ENCODE measurements at regions not wholly inside any gene's neighbourhood (a gene's known extent, or its start where the extent isn't known, plus 50 kb on each side); places are given as distances from the start of the nearest gene placed in this dataset.

DNA sequence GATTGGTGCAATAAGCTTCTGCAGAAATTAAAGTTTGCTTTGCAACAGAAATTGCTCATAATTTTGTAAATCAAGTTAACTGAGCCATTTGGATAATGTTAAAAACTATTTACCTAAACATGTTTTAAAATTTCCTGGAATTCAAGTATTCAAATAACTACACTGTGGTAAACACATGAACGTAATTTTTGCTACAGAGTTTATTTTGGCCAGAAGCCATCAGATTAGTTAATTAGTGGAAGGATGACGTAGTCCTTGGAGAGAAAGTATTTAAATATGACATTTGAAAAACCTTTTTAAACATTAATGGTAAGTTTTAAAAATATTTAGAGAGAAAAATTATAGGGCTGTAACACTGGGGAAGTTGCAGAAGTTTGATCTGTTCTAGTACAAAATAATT is 121.2 kb upstream of the UST start:
- no peak overlapping the region for H3K4me3 ChIP-seq (ENCODE audit: low read depth in 1 of 3, low read length in 3 of 3)
- WGBS, result 17% methylated on average over 2 of the region's 2 CpGs
- H3K27ac ChIP-seq (ENCODE audit: low read depth in 1 of 2, low read length in 2 of 2), result no peak overlapping the region
- TF ChIP-seq FOXA1 (IDR thresholded peaks at IDR 0.05), result no peak
- no peak for TF ChIP-seq TAF1 (conservative IDR thresholded peaks at IDR 0.05)
- TF ChIP-seq FOXA2 (IDR thresholded peaks at IDR 0.05), result no peak
- no peak for TF ChIP-seq NR2F2 (IDR thresholded peaks at IDR 0.05)
- no peak for TF ChIP-seq EGR1 (IDR thresholded peaks at IDR 0.05; ENCODE audit: low read depth in 2 of 2)
- TF ChIP-seq RXRA (IDR thresholded peaks at IDR 0.05), result no peak
- TF ChIP-seq JUND (IDR thresholded peaks at IDR 0.05), result no peak
- TF ChIP-seq, protein P1, sequence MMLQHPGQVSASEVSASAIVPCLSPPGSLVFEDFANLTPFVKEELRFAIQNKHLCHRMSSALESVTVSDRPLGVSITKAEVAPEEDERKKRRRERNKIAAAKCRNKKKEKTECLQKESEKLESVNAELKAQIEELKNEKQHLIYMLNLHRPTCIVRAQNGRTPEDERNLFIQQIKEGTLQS (IDR thresholded peaks at IDR 0.05), result no peak
- TF ChIP-seq, protein P2, sequence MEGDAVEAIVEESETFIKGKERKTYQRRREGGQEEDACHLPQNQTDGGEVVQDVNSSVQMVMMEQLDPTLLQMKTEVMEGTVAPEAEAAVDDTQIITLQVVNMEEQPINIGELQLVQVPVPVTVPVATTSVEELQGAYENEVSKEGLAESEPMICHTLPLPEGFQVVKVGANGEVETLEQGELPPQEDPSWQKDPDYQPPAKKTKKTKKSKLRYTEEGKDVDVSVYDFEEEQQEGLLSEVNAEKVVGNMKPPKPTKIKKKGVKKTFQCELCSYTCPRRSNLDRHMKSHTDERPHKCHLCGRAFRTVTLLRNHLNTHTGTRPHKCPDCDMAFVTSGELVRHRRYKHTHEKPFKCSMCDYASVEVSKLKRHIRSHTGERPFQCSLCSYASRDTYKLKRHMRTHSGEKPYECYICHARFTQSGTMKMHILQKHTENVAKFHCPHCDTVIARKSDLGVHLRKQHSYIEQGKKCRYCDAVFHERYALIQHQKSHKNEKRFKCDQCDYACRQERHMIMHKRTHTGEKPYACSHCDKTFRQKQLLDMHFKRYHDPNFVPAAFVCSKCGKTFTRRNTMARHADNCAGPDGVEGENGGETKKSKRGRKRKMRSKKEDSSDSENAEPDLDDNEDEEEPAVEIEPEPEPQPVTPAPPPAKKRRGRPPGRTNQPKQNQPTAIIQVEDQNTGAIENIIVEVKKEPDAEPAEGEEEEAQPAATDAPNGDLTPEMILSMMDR (IDR thresholded peaks at IDR 0.05; ENCODE audit: low read depth, low read length, missing input control), result no peak
- no peak for TF ChIP-seq GABPA (IDR thresholded peaks at IDR 0.05 in 1 of 2, conservative IDR thresholded peaks at IDR 0.05 in 1 of 2)
- TF ChIP-seq, protein P3, sequence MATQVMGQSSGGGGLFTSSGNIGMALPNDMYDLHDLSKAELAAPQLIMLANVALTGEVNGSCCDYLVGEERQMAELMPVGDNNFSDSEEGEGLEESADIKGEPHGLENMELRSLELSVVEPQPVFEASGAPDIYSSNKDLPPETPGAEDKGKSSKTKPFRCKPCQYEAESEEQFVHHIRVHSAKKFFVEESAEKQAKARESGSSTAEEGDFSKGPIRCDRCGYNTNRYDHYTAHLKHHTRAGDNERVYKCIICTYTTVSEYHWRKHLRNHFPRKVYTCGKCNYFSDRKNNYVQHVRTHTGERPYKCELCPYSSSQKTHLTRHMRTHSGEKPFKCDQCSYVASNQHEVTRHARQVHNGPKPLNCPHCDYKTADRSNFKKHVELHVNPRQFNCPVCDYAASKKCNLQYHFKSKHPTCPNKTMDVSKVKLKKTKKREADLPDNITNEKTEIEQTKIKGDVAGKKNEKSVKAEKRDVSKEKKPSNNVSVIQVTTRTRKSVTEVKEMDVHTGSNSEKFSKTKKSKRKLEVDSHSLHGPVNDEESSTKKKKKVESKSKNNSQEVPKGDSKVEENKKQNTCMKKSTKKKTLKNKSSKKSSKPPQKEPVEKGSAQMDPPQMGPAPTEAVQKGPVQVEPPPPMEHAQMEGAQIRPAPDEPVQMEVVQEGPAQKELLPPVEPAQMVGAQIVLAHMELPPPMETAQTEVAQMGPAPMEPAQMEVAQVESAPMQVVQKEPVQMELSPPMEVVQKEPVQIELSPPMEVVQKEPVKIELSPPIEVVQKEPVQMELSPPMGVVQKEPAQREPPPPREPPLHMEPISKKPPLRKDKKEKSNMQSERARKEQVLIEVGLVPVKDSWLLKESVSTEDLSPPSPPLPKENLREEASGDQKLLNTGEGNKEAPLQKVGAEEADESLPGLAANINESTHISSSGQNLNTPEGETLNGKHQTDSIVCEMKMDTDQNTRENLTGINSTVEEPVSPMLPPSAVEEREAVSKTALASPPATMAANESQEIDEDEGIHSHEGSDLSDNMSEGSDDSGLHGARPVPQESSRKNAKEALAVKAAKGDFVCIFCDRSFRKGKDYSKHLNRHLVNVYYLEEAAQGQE (IDR thresholded peaks at IDR 0.05), result no peak
- TF ChIP-seq, protein P4, sequence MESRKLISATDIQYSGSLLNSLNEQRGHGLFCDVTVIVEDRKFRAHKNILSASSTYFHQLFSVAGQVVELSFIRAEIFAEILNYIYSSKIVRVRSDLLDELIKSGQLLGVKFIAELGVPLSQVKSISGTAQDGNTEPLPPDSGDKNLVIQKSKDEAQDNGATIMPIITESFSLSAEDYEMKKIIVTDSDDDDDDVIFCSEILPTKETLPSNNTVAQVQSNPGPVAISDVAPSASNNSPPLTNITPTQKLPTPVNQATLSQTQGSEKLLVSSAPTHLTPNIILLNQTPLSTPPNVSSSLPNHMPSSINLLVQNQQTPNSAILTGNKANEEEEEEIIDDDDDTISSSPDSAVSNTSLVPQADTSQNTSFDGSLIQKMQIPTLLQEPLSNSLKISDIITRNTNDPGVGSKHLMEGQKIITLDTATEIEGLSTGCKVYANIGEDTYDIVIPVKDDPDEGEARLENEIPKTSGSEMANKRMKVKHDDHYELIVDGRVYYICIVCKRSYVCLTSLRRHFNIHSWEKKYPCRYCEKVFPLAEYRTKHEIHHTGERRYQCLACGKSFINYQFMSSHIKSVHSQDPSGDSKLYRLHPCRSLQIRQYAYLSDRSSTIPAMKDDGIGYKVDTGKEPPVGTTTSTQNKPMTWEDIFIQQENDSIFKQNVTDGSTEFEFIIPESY (IDR thresholded peaks at IDR 0.05), result no peak
- no peak for TF ChIP-seq RAD21 (IDR thresholded peaks at IDR 0.05)
- TF ChIP-seq HNF4G (IDR thresholded peaks at IDR 0.05), result no peak
- TF ChIP-seq, protein P5, sequence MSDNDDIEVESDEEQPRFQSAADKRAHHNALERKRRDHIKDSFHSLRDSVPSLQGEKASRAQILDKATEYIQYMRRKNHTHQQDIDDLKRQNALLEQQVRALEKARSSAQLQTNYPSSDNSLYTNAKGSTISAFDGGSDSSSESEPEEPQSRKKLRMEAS (IDR thresholded peaks at IDR 0.05), result no peak
- no peak for TF ChIP-seq YY1 (IDR thresholded peaks at IDR 0.05)
- TF ChIP-seq SP1 (IDR thresholded peaks at IDR 0.05), result no peak
- no peak for TF ChIP-seq HNF4A (conservative IDR thresholded peaks at IDR 0.05)
- H3K36me3 ChIP-seq (ENCODE audit: control insufficient read depth in 4 of 4, insufficient read depth in 3 of 4, low read depth in 1 of 4, low read length in 3 of 4), result no peaks in the 10 kb centered on the region
- DNase-seq (ENCODE audit: low spot score), result no peak
- H3K4me1 ChIP-seq (ENCODE audit: control insufficient read depth in 4 of 4, insufficient read depth in 4 of 4, low read length in 3 of 4), result no peaks in the 10 kb centered on the region
- H3K9ac ChIP-seq (ENCODE audit: low read depth in 1 of 2, low read length in 2 of 2), result no peak overlapping the region
- no peaks in the 10 kb centered on the region for H3K9me3 ChIP-seq (ENCODE audit: control insufficient read depth in 4 of 4, low read length in 3 of 4)
- H3K27me3 ChIP-seq (ENCODE audit: control insufficient read depth in 4 of 4, insufficient read depth in 4 of 4, low read length in 3 of 4), result no peaks in the 10 kb centered on the region
